ENCODE measurements at regions not wholly inside any gene's neighbourhood (a gene's known extent, or its start where the extent isn't known, plus 50 kb on each side); places are given as distances from the start of the nearest gene placed in this dataset.
A peak's percentile ranks its signal among the peaks of the same experiment; 100 is the strongest.

DNA sequence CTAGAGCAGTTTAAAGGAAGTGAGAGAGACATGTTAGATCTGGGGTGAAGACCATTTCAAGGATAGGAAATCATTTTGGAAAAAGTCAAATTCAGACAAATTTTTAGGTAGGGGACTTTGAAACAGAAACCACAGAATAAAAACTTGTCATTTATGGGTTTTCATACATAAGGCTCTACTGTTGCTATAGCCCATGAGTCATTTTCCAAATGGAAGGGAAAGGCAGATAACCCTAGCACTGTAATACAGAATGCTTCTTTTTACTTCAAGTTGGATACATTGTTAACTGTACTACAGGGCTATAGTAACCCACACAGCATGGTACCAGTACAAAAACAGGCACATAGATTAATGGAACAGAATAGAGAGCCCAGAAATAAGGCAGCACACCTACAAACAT, 455.4 kb downstream of the EBF1 start:
- DNase-seq (ENCODE audit: insufficient read length) (no peak), FAIRE-seq (no peak)
- TF ChIP-seq POLR2A (IDR thresholded peaks at IDR 0.05; ENCODE audit: low read depth, low read length) (no peak), TAF1 (IDR thresholded peaks at IDR 0.05; ENCODE audit: borderline replicate concordance, low read depth, low read length) (no peak), POLR2AphosphoS5 (IDR thresholded peaks at IDR 0.05; ENCODE audit: low read depth, low read length) (no peak)

DNA sequence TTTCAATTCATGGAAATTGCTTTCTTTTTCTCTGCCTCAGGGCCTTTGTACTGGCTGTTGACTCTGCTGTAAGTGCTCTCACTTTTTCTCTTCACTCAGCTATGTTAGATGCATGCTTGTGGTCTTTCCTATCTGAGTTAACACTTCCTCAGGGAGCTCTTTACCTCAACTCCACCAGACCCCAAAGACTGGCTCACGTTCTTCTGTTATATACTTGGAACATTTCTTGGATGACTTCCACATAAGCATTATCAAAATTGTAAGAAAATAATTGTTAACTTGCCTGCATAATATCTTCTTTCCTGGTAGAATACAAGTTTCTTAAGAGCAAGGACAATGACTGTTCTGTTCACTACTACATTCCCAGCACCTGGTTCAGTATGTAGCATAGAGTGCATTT, 455.9 kb downstream of the EBF1 start:
- FAIRE-seq (no peak), DNase-seq (ENCODE audit: insufficient read length) (no peak)
- TF ChIP-seq TAF1 (IDR thresholded peaks at IDR 0.05; ENCODE audit: borderline replicate concordance, low read depth, low read length) (no peak), POLR2AphosphoS5 (IDR thresholded peaks at IDR 0.05; ENCODE audit: low read depth, low read length) (no peak), POLR2A (IDR thresholded peaks at IDR 0.05; ENCODE audit: low read depth, low read length) (no peak)

GRCh38 chr5:158642879-158643278, 456.8 kb downstream of the EBF1 start:
- no peak for TF ChIP-seq TAF1 (IDR thresholded peaks at IDR 0.05; ENCODE audit: borderline replicate concordance, low read depth, low read length)
- TF ChIP-seq POLR2A (IDR thresholded peaks at IDR 0.05; ENCODE audit: low read depth, low read length): no peak
- TF ChIP-seq POLR2AphosphoS5 (IDR thresholded peaks at IDR 0.05; ENCODE audit: low read depth, low read length): no peak
- FAIRE-seq: no peak
- DNase-seq (ENCODE audit: insufficient read length): no peak

DNA sequence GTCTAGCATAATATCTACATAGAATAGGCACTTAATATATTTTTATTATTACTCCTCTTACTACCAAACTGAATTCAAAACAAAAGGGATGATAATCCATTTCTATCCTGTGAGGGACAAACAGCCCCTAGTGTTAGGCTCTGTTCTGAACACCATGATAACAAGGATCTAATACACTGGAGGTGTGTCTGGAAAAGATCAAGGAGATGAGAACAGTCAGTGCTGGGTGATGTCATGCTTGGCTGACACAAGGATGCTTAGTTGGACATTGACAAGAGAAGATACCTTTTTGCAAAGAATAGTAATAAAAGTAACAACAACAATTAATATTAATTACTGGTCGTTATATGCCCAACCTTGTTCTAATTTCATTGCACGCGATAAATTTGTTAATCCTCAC, 458.7 kb downstream of the EBF1 start:
- TF ChIP-seq POLR2A (IDR thresholded peaks at IDR 0.05; ENCODE audit: low read depth, low read length) (no peak), TAF1 (IDR thresholded peaks at IDR 0.05; ENCODE audit: borderline replicate concordance, low read depth, low read length) (no peak), POLR2AphosphoS5 (IDR thresholded peaks at IDR 0.05; ENCODE audit: low read depth, low read length) (no peak)
- FAIRE-seq (no peak), DNase-seq (ENCODE audit: insufficient read length) (no peak)

DNA sequence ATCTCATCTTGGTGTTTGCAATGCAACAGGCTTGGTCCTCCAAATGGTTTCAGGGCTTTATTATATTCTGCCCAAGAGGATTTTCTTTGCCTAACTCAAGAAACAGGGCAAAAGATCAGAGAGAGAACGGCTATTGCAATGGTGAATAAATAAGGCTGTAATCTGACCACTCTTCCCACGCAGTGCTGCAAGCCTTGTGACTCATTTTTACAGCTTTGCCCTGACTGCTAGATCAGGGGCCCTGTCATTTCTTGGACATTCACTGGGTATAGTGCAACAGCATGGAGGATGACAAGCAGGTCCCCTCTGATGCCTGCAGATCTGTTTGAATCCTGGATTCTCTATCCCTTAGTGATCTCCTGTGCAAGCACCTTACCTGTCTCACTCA, 459.1 kb downstream of the EBF1 start:
- no peak for TF ChIP-seq TAF1 (IDR thresholded peaks at IDR 0.05; ENCODE audit: borderline replicate concordance, low read depth, low read length)
- no peak for TF ChIP-seq POLR2A (IDR thresholded peaks at IDR 0.05; ENCODE audit: low read depth, low read length)
- no peak for TF ChIP-seq POLR2AphosphoS5 (IDR thresholded peaks at IDR 0.05; ENCODE audit: low read depth, low read length)
- FAIRE-seq: no peak
- no peak for DNase-seq (ENCODE audit: insufficient read length)

DNA sequence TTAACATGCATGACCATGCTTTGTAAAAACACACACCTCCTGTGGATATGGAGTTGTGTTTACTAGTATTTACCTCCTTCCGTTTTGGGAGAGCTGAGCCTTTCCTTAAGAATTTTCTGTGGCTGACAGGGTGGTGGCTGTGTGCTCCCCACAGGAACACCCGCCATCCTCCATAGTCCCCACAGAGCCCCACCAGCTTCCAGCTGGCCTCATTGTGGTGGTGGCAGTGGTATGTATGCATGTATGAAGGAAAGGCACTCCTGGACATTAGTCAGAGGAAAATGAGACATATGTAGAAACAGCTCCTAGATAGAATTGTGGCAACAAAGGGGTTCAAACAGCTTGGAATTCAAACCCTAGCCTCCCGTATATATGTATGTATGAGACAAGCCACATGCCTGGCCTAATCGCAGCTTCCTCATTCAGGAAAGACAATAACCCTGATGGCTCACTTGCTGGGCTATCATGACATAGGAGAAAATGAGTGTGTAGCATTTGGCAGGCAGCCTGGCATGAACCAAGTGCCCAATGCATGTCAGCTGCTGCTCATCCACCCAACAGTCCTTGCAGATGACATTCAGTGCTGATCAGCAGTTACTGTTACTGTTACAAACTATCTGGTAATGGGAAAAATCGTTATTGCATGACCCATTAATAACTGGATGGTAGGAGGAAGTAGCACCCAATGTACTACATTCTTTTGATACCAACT, 459.7 kb downstream of the EBF1 start:
- FAIRE-seq: no peak
- no peak for DNase-seq (ENCODE audit: insufficient read length)
- TF ChIP-seq TAF1 (IDR thresholded peaks at IDR 0.05; ENCODE audit: borderline replicate concordance, low read depth, low read length) (no peak), POLR2A (IDR thresholded peaks at IDR 0.05; ENCODE audit: low read depth, low read length) (no peak), POLR2AphosphoS5 (IDR thresholded peaks at IDR 0.05; ENCODE audit: low read depth, low read length) (no peak)

- FAIRE-seq (no peak), DNase-seq (ENCODE audit: insufficient read length) (no peak)
- no peak for TF ChIP-seq POLR2A (IDR thresholded peaks at IDR 0.05; ENCODE audit: low read depth, low read length)
- no peak for TF ChIP-seq TAF1 (IDR thresholded peaks at IDR 0.05; ENCODE audit: borderline replicate concordance, low read depth, low read length)
- TF ChIP-seq POLR2AphosphoS5 (IDR thresholded peaks at IDR 0.05; ENCODE audit: low read depth, low read length): no peak
Observed at GRCh38 chr5:158638396-158638795, 461.3 kb downstream of the EBF1 start.

GRCh38 chr5:158637039-158637438, 462.7 kb downstream of the EBF1 start:
- peak; percentile 38 for FAIRE-seq

DNA sequence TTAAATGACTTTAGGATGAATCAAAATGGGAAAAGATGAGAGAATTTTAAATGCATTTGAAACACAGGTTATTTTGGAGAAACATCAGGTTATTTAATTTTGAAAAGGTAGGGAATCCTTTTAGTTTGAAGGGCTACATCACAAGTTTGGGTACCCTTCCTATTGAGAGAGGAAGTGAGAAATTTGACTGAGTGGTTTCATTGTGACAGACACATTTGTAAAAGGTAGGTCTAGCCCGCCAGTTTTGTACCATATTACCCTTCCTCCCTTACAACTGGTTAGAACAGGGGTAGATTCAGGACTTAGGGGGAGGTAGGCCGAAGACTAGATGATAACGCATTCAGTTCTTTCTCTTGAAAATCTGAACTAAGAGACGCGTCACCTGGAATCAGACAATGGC, 464.2 kb downstream of the EBF1 start:
- FAIRE-seq: peak; percentile 21
- DNase-seq (ENCODE audit: insufficient read length): no peak
- TF ChIP-seq POLR2AphosphoS5 (IDR thresholded peaks at IDR 0.05; ENCODE audit: low read depth, low read length) (no peak), TAF1 (IDR thresholded peaks at IDR 0.05; ENCODE audit: borderline replicate concordance, low read depth, low read length) (no peak), POLR2A (IDR thresholded peaks at IDR 0.05; ENCODE audit: low read depth, low read length) (no peak)

More at GRCh38 chr5:158637039-158637438, 462.7 kb downstream of the EBF1 start:
- TF ChIP-seq POLR2A (IDR thresholded peaks at IDR 0.05; ENCODE audit: low read depth, low read length) (no peak), TAF1 (IDR thresholded peaks at IDR 0.05; ENCODE audit: borderline replicate concordance, low read depth, low read length) (no peak), POLR2AphosphoS5 (IDR thresholded peaks at IDR 0.05; ENCODE audit: low read depth, low read length) (no peak)
- no peak for DNase-seq (ENCODE audit: insufficient read length)

DNA sequence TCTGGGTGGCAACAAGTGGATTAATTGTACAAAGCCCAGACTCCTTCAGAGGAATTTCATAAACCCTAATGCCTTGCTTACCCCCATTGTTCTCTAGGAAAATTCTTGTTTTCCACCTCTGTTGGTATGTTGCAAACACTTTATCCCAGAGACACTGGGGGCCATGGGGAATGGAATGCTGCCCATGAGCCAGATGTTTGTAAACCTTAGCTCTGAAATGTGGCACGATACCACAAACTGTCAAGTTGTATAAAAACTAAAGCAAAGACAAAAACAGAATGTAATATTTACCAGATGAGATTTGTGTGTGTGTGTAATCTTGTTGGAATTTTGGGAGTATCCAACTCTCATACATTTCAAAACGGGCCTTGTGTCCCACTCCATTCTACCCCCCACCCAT, 465.0 kb downstream of the EBF1 start:
- DNase-seq (ENCODE audit: insufficient read length) (no peak), FAIRE-seq (no peak)
- TF ChIP-seq POLR2A (IDR thresholded peaks at IDR 0.05; ENCODE audit: low read depth, low read length): no peak
- TF ChIP-seq TAF1 (IDR thresholded peaks at IDR 0.05; ENCODE audit: borderline replicate concordance, low read depth, low read length): no peak
- TF ChIP-seq POLR2AphosphoS5 (IDR thresholded peaks at IDR 0.05; ENCODE audit: low read depth, low read length): no peak

DNA sequence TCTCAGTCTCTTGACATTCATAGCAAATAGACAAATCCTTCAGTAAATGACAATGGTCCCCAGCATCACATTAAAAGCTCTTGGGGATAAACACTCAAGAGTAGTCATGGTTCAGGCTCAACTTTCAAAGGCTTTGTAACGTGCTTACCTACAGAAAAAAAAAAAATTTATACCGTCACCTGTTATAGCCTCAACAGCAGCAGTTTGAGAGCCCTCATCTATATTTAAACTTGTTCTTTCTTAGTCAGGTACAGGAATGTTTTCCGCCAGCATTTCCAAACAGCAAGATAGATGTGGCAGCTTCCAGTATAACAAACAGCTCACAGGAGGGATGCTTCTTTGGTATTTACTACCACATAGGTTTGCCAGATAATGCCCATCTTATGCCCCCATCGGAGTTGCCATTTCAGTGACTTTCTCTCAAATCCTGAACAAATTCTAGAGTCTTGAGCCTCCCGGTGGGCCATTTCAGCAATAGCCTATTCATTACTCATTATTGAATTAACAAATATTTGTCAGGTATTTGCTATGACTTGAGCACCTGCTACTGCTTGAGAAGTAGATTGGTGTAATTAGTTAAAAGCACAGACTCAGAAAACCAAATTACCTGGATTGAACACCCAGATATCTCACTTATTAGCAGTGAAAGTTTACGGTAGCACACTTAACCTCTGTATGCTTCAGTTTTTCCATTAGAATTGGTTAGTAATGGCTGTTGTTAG, 470.0 kb downstream of the EBF1 start:
- TF ChIP-seq POLR2A (IDR thresholded peaks at IDR 0.05; ENCODE audit: low read depth, low read length): no peak
- no peak for TF ChIP-seq TAF1 (IDR thresholded peaks at IDR 0.05; ENCODE audit: borderline replicate concordance, low read depth, low read length)
- no peak for TF ChIP-seq POLR2AphosphoS5 (IDR thresholded peaks at IDR 0.05; ENCODE audit: low read depth, low read length)
- DNase-seq (ENCODE audit: insufficient read length) (no peak), FAIRE-seq (no peak)

GRCh38 chr5:158626718-158627117, 473.0 kb downstream of the EBF1 start:
- no peak for TF ChIP-seq POLR2A (IDR thresholded peaks at IDR 0.05; ENCODE audit: low read depth, low read length)
- no peak for TF ChIP-seq POLR2AphosphoS5 (IDR thresholded peaks at IDR 0.05; ENCODE audit: low read depth, low read length)
- no peak for TF ChIP-seq TAF1 (IDR thresholded peaks at IDR 0.05; ENCODE audit: borderline replicate concordance, low read depth, low read length)

More at GRCh38 chr5:158626718-158627117, 473.0 kb downstream of the EBF1 start:
- no peak for FAIRE-seq
- DNase-seq (ENCODE audit: insufficient read length): no peak

Measured in GM12892 (cell line).